Gastrocnemius medialis (tissue), 4 donors: ENCODE measurements at regions not wholly inside any gene's neighbourhood (a gene's known extent, or its start where the extent isn't known, plus 50 kb on each side); places are given as distances from the start of the nearest gene placed in this dataset.
A peak's percentile ranks its signal among the peaks of the same experiment; 100 is the strongest.

Experiments
- ATAC-seq, 2 donors: fragments of 150-250 bp; one replicate each; pipeline ENCODE4 v1.9.1; 2016
- DNase-seq, 2 donors: peaks; one replicate each; pipeline ENCODE4 v3.0.0-alpha.2; 2019
- H3K27ac ChIP-seq, 4 donors: fragments of 200-600 bp; sonication (generic); 1 replicate in 1 of 4; 2 replicates in 3 of 4; pipeline ENCODE4 v1.5.1; 2016 to 2018; ENCODE audit warnings: mild to moderate bottlenecking in 2 of 4, moderate library complexity in 1 of 4
- H3K27me3 ChIP-seq, 3 donors: fragments of 200-600 bp; sonication (generic) in 2 of 3; 1 replicate in 1 of 3; 2 replicates in 2 of 3; pipeline versions ENCODE4 v1.5.1 to v1.6.0; 2016 to 2019; ENCODE audit warnings: mild to moderate bottlenecking in 1 of 3, moderate library complexity in 1 of 3
- H3K36me3 ChIP-seq, 2 donors: fragments of 200-600 bp; sonication (generic) in 1 of 2; one replicate each; pipeline ENCODE4 v1.5.1; 2017 to 2018
- H3K4me1 ChIP-seq, 2 donors: fragments of 200-600 bp; sonication (generic) in 1 of 2; one replicate each; pipeline ENCODE4 v1.5.1; 2016 to 2017; ENCODE audit warnings: mild to moderate bottlenecking in 2 of 2
- H3K4me3 ChIP-seq, 4 donors: fragments of 200-600 bp; sonication (generic) in 3 of 4; 1 replicate in 1 of 4; 2 replicates in 3 of 4; pipeline ENCODE4 v1.5.1; 2016 to 2019; ENCODE audit warnings: mild to moderate bottlenecking in 2 of 4
- H3K9me3 ChIP-seq, 3 donors: fragments of 200-600 bp; sonication (generic) in 2 of 3; 1 replicate in 1 of 3; 2 replicates in 2 of 3; pipeline ENCODE4 v1.5.1; 2016 to 2019
- POLR2A ChIP-seq, 2 donors: fragments of 450-650 bp; IDR thresholded peaks; one replicate each; pipeline ENCODE4 v1.6.1; 2017; ENCODE audit warnings: antibody characterized with exemption in 2 of 2, mild to moderate bottlenecking in 2 of 2, moderate library complexity in 2 of 2
- in situ Hi-C, 4 donors: fragments of 200-750 bp; cut with MboI; loops; one replicate each; pipeline versions ENCODE4 v1.15.0 to v1.8.0; 2017; ENCODE audit warnings: low sequenced_read_pairs in 4 of 4
- intact Hi-C: fragments of 100-400 bp; cut with DNase I; formaldehyde crosslinking; loops from one replicate; pipeline ENCODE4 v1.15.1; 2023; ENCODE audit warnings: low total_unique reads
- TF ChIP-seq, protein P1 (sequence below), 5 experiments: fragments of 450-650 bp in 3 of 5; fragments of 200-600 bp in 2 of 5; sonication (generic) in 2 of 5; IDR thresholded peaks in 4 of 5; conservative IDR thresholded peaks in 1 of 5; 1 replicate in 4 of 5; 2 replicates in 1 of 5; pipeline ENCODE4 v1.5.1; 2016 to 2019; ENCODE audit warnings: antibody characterized with exemption in 5 of 5, mild to moderate bottlenecking in 3 of 5, moderate library complexity in 3 of 5

DNA sequence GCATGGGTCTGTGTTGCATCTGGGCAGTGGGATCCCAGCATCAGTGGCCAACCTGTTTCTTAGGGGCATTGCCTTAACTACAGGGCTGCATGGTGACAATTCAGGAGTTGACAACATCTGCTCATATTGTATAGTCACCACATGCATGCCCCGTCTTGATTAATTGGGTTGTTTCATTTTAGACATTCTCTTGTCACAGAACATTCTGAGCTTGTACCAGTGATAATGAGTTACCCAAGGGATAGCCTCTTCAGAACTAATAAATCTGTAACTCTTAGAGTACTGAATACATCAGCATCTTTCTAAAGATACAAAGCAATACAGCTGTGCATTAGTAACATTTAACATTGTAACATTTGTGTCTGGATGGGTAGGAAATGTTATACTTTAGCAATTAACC is 426.5 kb upstream of the CD180 start:
- ATAC-seq (peak in 1 of 2 donors; percentile 67), DNase-seq (no peak)
- Histone ChIP-seq H3K27me3 (no peaks in the 10 kb centered on the region), H3K36me3 (no peaks in the 10 kb centered on the region), H3K4me1 (peaks cover 30 to 34% of the 10 kb centered on the region in 2 donors), H3K27ac (peak overlapping the region in 1 of 4 donors; percentile 54), H3K9me3 (no peaks in the 10 kb centered on the region), H3K4me3 (no peak overlapping the region)
- in situ Hi-C loops (no loop called here), intact Hi-C loops (no loop called here)
- TF ChIP-seq, protein P1, sequence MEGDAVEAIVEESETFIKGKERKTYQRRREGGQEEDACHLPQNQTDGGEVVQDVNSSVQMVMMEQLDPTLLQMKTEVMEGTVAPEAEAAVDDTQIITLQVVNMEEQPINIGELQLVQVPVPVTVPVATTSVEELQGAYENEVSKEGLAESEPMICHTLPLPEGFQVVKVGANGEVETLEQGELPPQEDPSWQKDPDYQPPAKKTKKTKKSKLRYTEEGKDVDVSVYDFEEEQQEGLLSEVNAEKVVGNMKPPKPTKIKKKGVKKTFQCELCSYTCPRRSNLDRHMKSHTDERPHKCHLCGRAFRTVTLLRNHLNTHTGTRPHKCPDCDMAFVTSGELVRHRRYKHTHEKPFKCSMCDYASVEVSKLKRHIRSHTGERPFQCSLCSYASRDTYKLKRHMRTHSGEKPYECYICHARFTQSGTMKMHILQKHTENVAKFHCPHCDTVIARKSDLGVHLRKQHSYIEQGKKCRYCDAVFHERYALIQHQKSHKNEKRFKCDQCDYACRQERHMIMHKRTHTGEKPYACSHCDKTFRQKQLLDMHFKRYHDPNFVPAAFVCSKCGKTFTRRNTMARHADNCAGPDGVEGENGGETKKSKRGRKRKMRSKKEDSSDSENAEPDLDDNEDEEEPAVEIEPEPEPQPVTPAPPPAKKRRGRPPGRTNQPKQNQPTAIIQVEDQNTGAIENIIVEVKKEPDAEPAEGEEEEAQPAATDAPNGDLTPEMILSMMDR (IDR thresholded peaks at IDR 0.05 in 4 of 5, conservative IDR thresholded peaks at IDR 0.05 in 1 of 5) = no peak
- TF ChIP-seq POLR2A (IDR thresholded peaks at IDR 0.05) = no peak

DNA sequence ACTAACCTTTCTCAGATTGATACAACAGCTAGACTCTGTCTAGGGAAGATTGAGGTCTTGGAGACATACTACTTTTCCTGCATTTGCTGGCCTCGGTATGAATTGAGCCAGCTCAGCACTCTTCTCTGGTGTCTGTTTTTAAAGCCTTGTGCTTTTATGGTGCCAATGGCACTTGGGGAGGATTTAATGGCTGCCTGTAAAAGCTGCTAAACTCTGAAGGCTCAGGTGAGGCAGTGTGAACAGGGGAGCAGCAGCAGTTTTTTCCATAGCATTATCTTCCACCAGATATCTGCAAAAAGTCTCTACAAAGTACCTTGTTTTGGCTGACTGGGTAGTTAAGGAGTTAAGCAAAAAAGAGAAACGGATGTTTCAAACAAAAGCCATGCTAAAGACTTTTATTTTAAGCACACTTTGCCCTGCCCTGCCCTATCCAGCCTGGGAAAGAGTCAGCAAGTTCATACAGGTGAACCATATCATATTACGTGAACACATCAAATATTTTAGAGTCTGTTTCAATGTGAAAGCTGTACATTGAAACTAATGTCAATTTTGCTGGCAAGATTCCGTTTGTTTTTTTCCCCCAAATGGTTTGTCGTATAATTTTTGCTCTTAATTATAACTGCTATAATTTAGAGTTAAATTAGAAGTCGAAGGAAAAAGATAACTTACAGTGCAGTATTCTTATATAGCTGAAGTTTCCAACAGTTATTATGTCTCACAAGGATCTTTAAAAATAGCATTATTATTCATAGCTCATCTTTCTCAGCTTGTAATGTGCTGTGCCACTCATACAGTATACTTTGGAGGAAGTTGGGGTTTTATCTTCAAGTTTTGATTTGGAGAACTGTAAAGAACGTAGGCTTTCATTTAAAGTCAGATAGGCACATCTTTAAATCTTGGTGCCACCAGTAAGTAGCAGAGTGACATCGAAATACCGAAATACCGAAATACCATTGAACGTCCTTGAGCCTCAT is 424.1 kb upstream of the CD180 start:
- ATAC-seq (peak; percentile 77 to 81), DNase-seq (no peak)
- H3K4me3 ChIP-seq = no peak overlapping the region
- H3K9me3 ChIP-seq = no peaks in the 10 kb centered on the region
- TF ChIP-seq POLR2A (IDR thresholded peaks at IDR 0.05) = no peak
- in situ Hi-C loops = no loop called here
- peaks cover 30 to 34% of the 10 kb centered on the region in 2 donors for H3K4me1 ChIP-seq
- peak overlapping the region; percentile 25 to 60 (median 40) for H3K27ac ChIP-seq
- intact Hi-C loops = no loop called here
- H3K36me3 ChIP-seq = no peaks in the 10 kb centered on the region
- H3K27me3 ChIP-seq = no peaks in the 10 kb centered on the region

DNA sequence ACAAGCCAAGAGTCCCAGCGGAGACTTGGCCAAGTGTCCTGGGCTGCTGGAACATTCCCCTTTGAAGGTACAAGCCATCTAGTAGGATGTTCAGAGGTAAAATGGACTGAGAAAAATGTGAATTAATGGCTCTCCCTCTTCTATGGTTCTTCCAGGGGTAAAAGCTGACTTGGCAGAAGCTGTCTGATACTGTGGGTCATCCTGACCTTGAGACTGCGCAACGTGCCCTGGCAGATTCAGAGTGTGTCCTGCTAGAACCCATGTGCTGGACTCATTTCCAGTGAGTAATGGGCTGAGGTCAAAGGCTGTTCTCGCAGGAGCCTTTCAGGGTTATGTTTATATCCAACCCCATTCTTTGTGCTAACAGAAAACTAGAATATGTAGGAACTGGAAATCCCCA is 423.0 kb upstream of the CD180 start:
- H3K27me3 ChIP-seq = no peaks in the 10 kb centered on the region
- TF ChIP-seq, protein P1 (IDR thresholded peaks at IDR 0.05 in 4 of 5, conservative IDR thresholded peaks at IDR 0.05 in 1 of 5) = no peak
- no peak for TF ChIP-seq POLR2A (IDR thresholded peaks at IDR 0.05)
- in situ Hi-C loops = no loop called here
- ATAC-seq (no peak), DNase-seq (no peak)
- no peaks in the 10 kb centered on the region for H3K9me3 ChIP-seq
- H3K27ac ChIP-seq = peak overlapping the region in 1 of 4 donors; percentile 25
- intact Hi-C loops = loop anchor here (5.0 kb wide), 1 partner anchor 773 kb away; no protein-coding TSS in a partner anchor
- H3K4me1 ChIP-seq = peaks cover 30 to 34% of the 10 kb centered on the region in 2 donors
- H3K4me3 ChIP-seq = no peak overlapping the region
- no peaks in the 10 kb centered on the region for H3K36me3 ChIP-seq

DNA sequence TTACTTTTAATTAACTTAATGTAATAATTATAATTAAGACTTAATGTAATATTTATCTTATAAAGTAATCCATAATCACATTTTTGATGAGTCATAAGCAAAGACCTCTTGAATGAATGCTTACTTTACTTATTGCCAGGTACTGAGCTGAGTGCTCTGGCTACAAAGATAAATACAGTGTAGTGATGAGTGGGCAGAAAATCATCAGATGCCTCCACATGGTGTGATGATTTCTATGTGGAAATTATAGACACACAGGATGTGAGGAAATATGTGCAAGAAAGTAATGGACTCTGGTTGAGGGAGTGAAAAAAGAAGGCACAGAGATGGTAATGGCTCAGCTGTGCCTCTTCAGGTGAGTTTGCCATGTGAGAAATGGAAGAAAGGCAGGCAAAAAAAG is 422.6 kb upstream of the CD180 start:
- ATAC-seq (no peak), DNase-seq (no peak)
- Histone ChIP-seq H3K4me3 (no peak overlapping the region), H3K9me3 (no peaks in the 10 kb centered on the region), H3K4me1 (peaks cover 30 to 34% of the 10 kb centered on the region in 2 donors), H3K27me3 (no peaks in the 10 kb centered on the region), H3K27ac (no peak overlapping the region), H3K36me3 (no peaks in the 10 kb centered on the region)
- TF ChIP-seq, protein P1 (IDR thresholded peaks at IDR 0.05 in 4 of 5, conservative IDR thresholded peaks at IDR 0.05 in 1 of 5) = no peak
- no peak for TF ChIP-seq POLR2A (IDR thresholded peaks at IDR 0.05)
- in situ Hi-C loops (no loop called here), intact Hi-C loops (loop anchor here (5.0 kb wide), 1 partner anchor 773 kb away; no protein-coding TSS in a partner anchor)

DNA sequence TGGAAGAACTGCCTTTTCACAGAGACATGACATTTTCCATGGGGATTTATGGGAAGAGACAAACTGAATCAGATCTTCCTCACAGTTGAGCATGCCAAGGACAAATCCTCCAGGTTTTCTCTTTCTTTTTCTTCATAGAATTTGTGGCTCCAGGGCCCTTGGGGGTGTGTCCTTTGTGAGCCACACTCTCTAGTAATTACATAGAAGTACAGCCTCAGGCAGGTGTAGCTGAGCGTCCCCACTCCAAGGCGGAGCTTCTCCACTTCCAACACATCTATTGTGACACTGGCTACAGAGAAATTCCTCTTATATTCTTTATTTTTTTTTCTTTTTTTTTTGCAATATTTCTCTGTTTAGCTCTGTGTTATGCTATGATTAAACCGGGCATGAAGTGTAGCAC is 420.5 kb upstream of the CD180 start:
- TF ChIP-seq POLR2A (IDR thresholded peaks at IDR 0.05) = no peak
- TF ChIP-seq, protein P1 (IDR thresholded peaks at IDR 0.05 in 4 of 5, conservative IDR thresholded peaks at IDR 0.05 in 1 of 5) = no peak
- no peaks in the 10 kb centered on the region for H3K9me3 ChIP-seq
- intact Hi-C loops (loop anchor here (5.0 kb wide), 1 partner anchor 775 kb away; no protein-coding TSS in a partner anchor), in situ Hi-C loops (no loop called here)
- H3K4me1 ChIP-seq = peaks cover 20 to 22% of the 10 kb centered on the region in 2 donors
- ATAC-seq (no peak), DNase-seq (no peak)
- no peak overlapping the region for H3K4me3 ChIP-seq
- no peaks in the 10 kb centered on the region for H3K36me3 ChIP-seq
- H3K27me3 ChIP-seq = no peaks in the 10 kb centered on the region
- no peak overlapping the region for H3K27ac ChIP-seq
